ENCODE measurements at regions not wholly inside any gene's neighbourhood (a gene's known extent, or its start where the extent isn't known, plus 50 kb on each side); places are given as distances from the start of the nearest gene placed in this dataset.

- Histone ChIP-seq H3K36me3 (ENCODE audit: insufficient read depth, low read length) (no peaks in the 10 kb centered on the region), H3K9me3 (ENCODE audit: low read length) (no peaks in the 10 kb centered on the region), H3K9me2 (ENCODE audit: insufficient read depth, low read length) (no peaks in the 10 kb centered on the region), H4K20me1 (ENCODE audit: insufficient read depth) (no peaks in the 10 kb centered on the region), H3K27ac (ENCODE audit: low read length) (no peak overlapping the region), H3K9ac (ENCODE audit: low read length) (no peak overlapping the region), H2AFZ (ENCODE audit: low read depth, low read length) (no peak overlapping the region), H3K4me3 (ENCODE audit: low read length) (no peak overlapping the region), H3K27me3 (ENCODE audit: insufficient read depth, low read depth, low read length) (no peaks in the 10 kb centered on the region), H3K79me2 (replicated peaks; ENCODE audit: insufficient read depth, low read length) (no peaks in the 10 kb centered on the region), H3K4me2 (ENCODE audit: low read length) (no peak overlapping the region), H3F3A (ENCODE audit: insufficient read depth, low read length, poor library complexity, severe bottlenecking) (no peaks in the 10 kb centered on the region)
- TF ChIP-seq RAD21 (conservative IDR thresholded peaks at IDR 0.05) (no peak), POLR2AphosphoS5 (IDR thresholded peaks at IDR 0.05) (no peak), EZH2 (IDR thresholded peaks at IDR 0.05; ENCODE audit: borderline replicate concordance, insufficient read depth, low read length, poor library complexity, severe bottlenecking) (no peak), TAF1 (IDR thresholded peaks at IDR 0.05; ENCODE audit: low read depth) (no peak), SMC3 (conservative IDR thresholded peaks at IDR 0.05; ENCODE audit: poor library complexity) (no peak), REST (IDR thresholded peaks at IDR 0.05; ENCODE audit: borderline replicate concordance) (no peak), EP300 (conservative IDR thresholded peaks at IDR 0.05; ENCODE audit: poor library complexity, severe bottlenecking) (no peak), MXI1 (conservative IDR thresholded peaks at IDR 0.05; ENCODE audit: poor library complexity, severe bottlenecking) (no peak), CTCF (IDR thresholded peaks at IDR 0.05; ENCODE audit: poor library complexity, severe bottlenecking) (no peak)
Observed at GRCh38 chr19:30910485-30911240, 438.6 kb downstream of the TSHZ3 start.

GRCh38 chr19:30909216-30909615 lies 440.0 kb downstream of the TSHZ3 start:
- Histone ChIP-seq H3K27ac (ENCODE audit: low read length) (no peak overlapping the region), H3K79me2 (replicated peaks; ENCODE audit: insufficient read depth, low read length) (no peaks in the 10 kb centered on the region), H3K9me3 (ENCODE audit: low read length) (no peaks in the 10 kb centered on the region), H3K4me2 (ENCODE audit: low read length) (no peak overlapping the region), H3K27me3 (ENCODE audit: insufficient read depth, low read depth, low read length) (no peaks in the 10 kb centered on the region), H3K9ac (ENCODE audit: low read length) (no peak overlapping the region), H3K9me2 (ENCODE audit: insufficient read depth, low read length) (no peaks in the 10 kb centered on the region), H2AFZ (ENCODE audit: low read depth, low read length) (no peak overlapping the region), H3K4me3 (ENCODE audit: low read length) (no peak overlapping the region), H4K20me1 (ENCODE audit: insufficient read depth) (no peaks in the 10 kb centered on the region), H3K36me3 (ENCODE audit: insufficient read depth, low read length) (no peaks in the 10 kb centered on the region), H3F3A (ENCODE audit: insufficient read depth, low read length, poor library complexity, severe bottlenecking) (no peaks in the 10 kb centered on the region)
- TF ChIP-seq MXI1 (conservative IDR thresholded peaks at IDR 0.05; ENCODE audit: poor library complexity, severe bottlenecking) (no peak), EP300 (conservative IDR thresholded peaks at IDR 0.05; ENCODE audit: poor library complexity, severe bottlenecking) (no peak), CTCF (IDR thresholded peaks at IDR 0.05; ENCODE audit: poor library complexity, severe bottlenecking) (no peak), REST (IDR thresholded peaks at IDR 0.05; ENCODE audit: borderline replicate concordance) (no peak), EZH2 (IDR thresholded peaks at IDR 0.05; ENCODE audit: borderline replicate concordance, insufficient read depth, low read length, poor library complexity, severe bottlenecking) (no peak), SMC3 (conservative IDR thresholded peaks at IDR 0.05; ENCODE audit: poor library complexity) (no peak), RAD21 (conservative IDR thresholded peaks at IDR 0.05) (no peak), TAF1 (IDR thresholded peaks at IDR 0.05; ENCODE audit: low read depth) (no peak), POLR2AphosphoS5 (IDR thresholded peaks at IDR 0.05) (no peak)

Data from neural cell (in vitro differentiated cells).